ENCODE measurements at regions not wholly inside any gene's neighbourhood (a gene's known extent, or its start where the extent isn't known, plus 50 kb on each side); places are given as distances from the start of the nearest gene placed in this dataset.

- TF ChIP-seq SALL2 (tag by site-specific recombination; IDR thresholded peaks at IDR 0.05; ENCODE audit: borderline replicate concordance) = no peak
- TF ChIP-seq ZFP3 (tag by site-specific recombination; IDR thresholded peaks at IDR 0.05; ENCODE audit: low read depth) = no peak
- TF ChIP-seq ZNF664 (tag by site-specific recombination; IDR thresholded peaks at IDR 0.05) = no peak
- TF ChIP-seq ZNF580 (tag by site-specific recombination; IDR thresholded peaks at IDR 0.05) = no peak
- TF ChIP-seq, protein P1, sequence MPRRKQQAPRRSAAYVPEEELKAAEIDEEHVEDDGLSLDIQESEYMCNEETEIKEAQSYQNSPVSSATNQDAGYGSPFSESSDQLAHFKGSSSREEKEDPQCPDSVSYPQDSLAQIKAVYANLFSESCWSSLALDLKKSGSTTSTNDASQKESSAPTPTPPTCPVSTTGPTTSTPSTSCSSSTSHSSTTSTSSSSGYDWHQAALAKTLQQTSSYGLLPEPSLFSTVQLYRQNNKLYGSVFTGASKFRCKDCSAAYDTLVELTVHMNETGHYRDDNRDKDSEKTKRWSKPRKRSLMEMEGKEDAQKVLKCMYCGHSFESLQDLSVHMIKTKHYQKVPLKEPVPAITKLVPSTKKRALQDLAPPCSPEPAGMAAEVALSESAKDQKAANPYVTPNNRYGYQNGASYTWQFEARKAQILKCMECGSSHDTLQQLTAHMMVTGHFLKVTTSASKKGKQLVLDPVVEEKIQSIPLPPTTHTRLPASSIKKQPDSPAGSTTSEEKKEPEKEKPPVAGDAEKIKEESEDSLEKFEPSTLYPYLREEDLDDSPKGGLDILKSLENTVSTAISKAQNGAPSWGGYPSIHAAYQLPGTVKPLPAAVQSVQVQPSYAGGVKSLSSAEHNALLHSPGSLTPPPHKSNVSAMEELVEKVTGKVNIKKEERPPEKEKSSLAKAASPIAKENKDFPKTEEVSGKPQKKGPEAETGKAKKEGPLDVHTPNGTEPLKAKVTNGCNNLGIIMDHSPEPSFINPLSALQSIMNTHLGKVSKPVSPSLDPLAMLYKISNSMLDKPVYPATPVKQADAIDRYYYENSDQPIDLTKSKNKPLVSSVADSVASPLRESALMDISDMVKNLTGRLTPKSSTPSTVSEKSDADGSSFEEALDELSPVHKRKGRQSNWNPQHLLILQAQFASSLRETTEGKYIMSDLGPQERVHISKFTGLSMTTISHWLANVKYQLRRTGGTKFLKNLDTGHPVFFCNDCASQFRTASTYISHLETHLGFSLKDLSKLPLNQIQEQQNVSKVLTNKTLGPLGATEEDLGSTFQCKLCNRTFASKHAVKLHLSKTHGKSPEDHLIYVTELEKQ (tag by site-specific recombination; IDR thresholded peaks at IDR 0.05; ENCODE audit: borderline replicate concordance) = peak; percentile 5; the same call in 1 of the 2 replicates
- peak; percentile 22; the same call in 1 of the 2 replicates for TF ChIP-seq ZNF501 (tag by site-specific recombination; IDR thresholded peaks at IDR 0.05)
- no peak for TF ChIP-seq ZFP37 (tag by site-specific recombination; IDR thresholded peaks at IDR 0.05)
- TF ChIP-seq ZNF26 (tag by site-specific recombination; IDR thresholded peaks at IDR 0.05) = no peak
- no peak for TF ChIP-seq ZNF785 (tag by site-specific recombination; IDR thresholded peaks at IDR 0.05)
- TF ChIP-seq ZFP41 (tag by site-specific recombination; IDR thresholded peaks at IDR 0.05; ENCODE audit: borderline replicate concordance) = no peak
- TF ChIP-seq ZNF747 (tag by site-specific recombination; IDR thresholded peaks at IDR 0.05) = no peak
- no peak for TF ChIP-seq ZNF76 (tag by site-specific recombination; IDR thresholded peaks at IDR 0.05; ENCODE audit: borderline replicate concordance, low read depth)
- TF ChIP-seq, protein P2, sequence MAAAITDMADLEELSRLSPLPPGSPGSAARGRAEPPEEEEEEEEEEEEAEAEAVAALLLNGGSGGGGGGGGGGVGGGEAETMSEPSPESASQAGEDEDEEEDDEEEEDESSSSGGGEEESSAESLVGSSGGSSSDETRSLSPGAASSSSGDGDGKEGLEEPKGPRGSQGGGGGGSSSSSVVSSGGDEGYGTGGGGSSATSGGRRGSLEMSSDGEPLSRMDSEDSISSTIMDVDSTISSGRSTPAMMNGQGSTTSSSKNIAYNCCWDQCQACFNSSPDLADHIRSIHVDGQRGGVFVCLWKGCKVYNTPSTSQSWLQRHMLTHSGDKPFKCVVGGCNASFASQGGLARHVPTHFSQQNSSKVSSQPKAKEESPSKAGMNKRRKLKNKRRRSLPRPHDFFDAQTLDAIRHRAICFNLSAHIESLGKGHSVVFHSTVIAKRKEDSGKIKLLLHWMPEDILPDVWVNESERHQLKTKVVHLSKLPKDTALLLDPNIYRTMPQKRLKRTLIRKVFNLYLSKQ (tag by site-specific recombination; IDR thresholded peaks at IDR 0.05; ENCODE audit: borderline replicate concordance) = no peak
- no peak for TF ChIP-seq ZBTB48 (tag by site-specific recombination; IDR thresholded peaks at IDR 0.05)
- TF ChIP-seq ZNF175 (tag by site-specific recombination; IDR thresholded peaks at IDR 0.05) = no peak
- TF ChIP-seq SP7 (tag by site-specific recombination; IDR thresholded peaks at IDR 0.05) = peak; percentile 72
- TF ChIP-seq REPIN1 (tag by site-specific recombination; IDR thresholded peaks at IDR 0.05; ENCODE audit: low read depth) = no peak
- TF ChIP-seq ZBTB26 (tag by site-specific recombination; optimal IDR thresholded peaks at IDR 0.05) = no peak
- no peak for TF ChIP-seq ZBTB8A (tag by site-specific recombination; IDR thresholded peaks at IDR 0.05)
- TF ChIP-seq ZNF266 (tag by site-specific recombination; IDR thresholded peaks at IDR 0.05; ENCODE audit: low read depth) = no peak
- TF ChIP-seq ZNF629 (tag by site-specific recombination; IDR thresholded peaks at IDR 0.05) = peak; percentile 43
- no peak for TF ChIP-seq ZSCAN23 (tag by site-specific recombination; IDR thresholded peaks at IDR 0.05)
- TF ChIP-seq OSR2 (tag by site-specific recombination; IDR thresholded peaks at IDR 0.05) = peak; percentile 24; the same call in 1 of the 2 replicates
- no peak for TF ChIP-seq HOXA7 (CRISPR knock-in tag; IDR thresholded peaks at IDR 0.05; ENCODE audit: borderline replicate concordance)
- TF ChIP-seq ZNF670 (tag by site-specific recombination; IDR thresholded peaks at IDR 0.05; ENCODE audit: low read depth) = no peak
- TF ChIP-seq ZNF366 (tag by site-specific recombination; conservative IDR thresholded peaks at IDR 0.05) = peak; percentile 53
- TF ChIP-seq ZNF24 (tag by site-specific recombination; IDR thresholded peaks at IDR 0.05) = no peak
- no peak for TF ChIP-seq ZNF280C (tag by site-specific recombination; IDR thresholded peaks at IDR 0.05)
- no peak for TF ChIP-seq ZNF16 (tag by site-specific recombination; IDR thresholded peaks at IDR 0.05; ENCODE audit: low read depth)
- TF ChIP-seq ZNF654 (tag by site-specific recombination; IDR thresholded peaks at IDR 0.05; ENCODE audit: low read depth) = no peak
These were observed 57.3 kb upstream of the MLIP start (continued) for GRCh38 chr6:54053881-54054391.

Measured in HEK293 (cell line).